ENCODE measurements at regions not wholly inside any gene's neighbourhood (a gene's known extent, or its start where the extent isn't known, plus 50 kb on each side); places are given as distances from the start of the nearest gene placed in this dataset.

GRCh38 chr1:36664571-36665287 lies 182.0 kb upstream of the CSF3R start:
- Histone ChIP-seq H3K27me3 (replicated peaks; ENCODE audit: insufficient read depth) (no peaks in the 10 kb centered on the region), H3K4me3 (no peak overlapping the region), H3K9me3 (no peaks in the 10 kb centered on the region), H3K27ac (no peak overlapping the region), H3K36me3 (no peaks in the 10 kb centered on the region), H3K4me1 (ENCODE audit: control insufficient read depth in 1 of 2, low read depth in 2 of 2) (no peaks in the 10 kb centered on the region)
- ATAC-seq (ENCODE audit: insufficient number of reproducible peaks, low FRiP score, low read depth), result no peak
- TF ChIP-seq CTCF (IDR thresholded peaks at IDR 0.05), result no peak
- DNase-seq (ENCODE audit: low spot score), result no peak

- no peak overlapping the region for H3K4me3 ChIP-seq
- no peak for DNase-seq (ENCODE audit: low spot score)
- no peak for ATAC-seq (ENCODE audit: insufficient number of reproducible peaks, low FRiP score, low read depth)
- no peaks in the 10 kb centered on the region for H3K9me3 ChIP-seq
- no peaks in the 10 kb centered on the region for H3K4me1 ChIP-seq (ENCODE audit: control insufficient read depth in 1 of 2, low read depth in 2 of 2)
- TF ChIP-seq CTCF (IDR thresholded peaks at IDR 0.05), result no peak
- H3K36me3 ChIP-seq, result no peaks in the 10 kb centered on the region
- H3K27ac ChIP-seq, result no peak overlapping the region
- no peaks in the 10 kb centered on the region for H3K27me3 ChIP-seq (replicated peaks; ENCODE audit: insufficient read depth)
Measured at GRCh38 chr1:36663772-36664430, 181.2 kb upstream of the CSF3R start.

- no peak for TF ChIP-seq CTCF (IDR thresholded peaks at IDR 0.05)
- Histone ChIP-seq H3K4me3 (no peak overlapping the region), H3K4me1 (ENCODE audit: control insufficient read depth in 1 of 2, low read depth in 2 of 2) (no peaks in the 10 kb centered on the region), H3K9me3 (no peaks in the 10 kb centered on the region), H3K27me3 (replicated peaks; ENCODE audit: insufficient read depth) (no peaks in the 10 kb centered on the region), H3K27ac (no peak overlapping the region), H3K36me3 (no peaks in the 10 kb centered on the region)
- ATAC-seq (ENCODE audit: insufficient number of reproducible peaks, low FRiP score, low read depth) (no peak), DNase-seq (ENCODE audit: low spot score) (no peak)
Measured at GRCh38 chr1:36658838-36659237, 176.1 kb upstream of the CSF3R start.

GRCh38 chr1:36657826-36658225 lies 175.1 kb upstream of the CSF3R start:
- ATAC-seq (ENCODE audit: insufficient number of reproducible peaks, low FRiP score, low read depth) (no peak), DNase-seq (ENCODE audit: low spot score) (no peak)
- Histone ChIP-seq H3K9me3 (no peaks in the 10 kb centered on the region), H3K4me1 (ENCODE audit: control insufficient read depth in 1 of 2, low read depth in 2 of 2) (no peaks in the 10 kb centered on the region), H3K4me3 (no peak overlapping the region), H3K27me3 (replicated peaks; ENCODE audit: insufficient read depth) (no peaks in the 10 kb centered on the region), H3K27ac (no peak overlapping the region), H3K36me3 (no peaks in the 10 kb centered on the region)
- no peak for TF ChIP-seq CTCF (IDR thresholded peaks at IDR 0.05)

GRCh38 chr1:36656838-36657237 lies 174.1 kb upstream of the CSF3R start:
- Histone ChIP-seq H3K4me1 (ENCODE audit: control insufficient read depth in 1 of 2, low read depth in 2 of 2) (no peaks in the 10 kb centered on the region), H3K4me3 (no peak overlapping the region), H3K27ac (no peak overlapping the region), H3K27me3 (replicated peaks; ENCODE audit: insufficient read depth) (no peaks in the 10 kb centered on the region), H3K9me3 (no peaks in the 10 kb centered on the region), H3K36me3 (no peaks in the 10 kb centered on the region)
- no peak for TF ChIP-seq CTCF (IDR thresholded peaks at IDR 0.05)
- ATAC-seq (ENCODE audit: insufficient number of reproducible peaks, low FRiP score, low read depth), result no peak
- no peak for DNase-seq (ENCODE audit: low spot score)

Measured in thoracic aorta (tissue), 2 donors.